Lower lobe of right lung (tissue), 2 donors: ENCODE measurements at regions not wholly inside any gene's neighbourhood (a gene's known extent, or its start where the extent isn't known, plus 50 kb on each side); places are given as distances from the start of the nearest gene placed in this dataset.
A peak's percentile ranks its signal among the peaks of the same experiment; 100 is the strongest.
"Not testable (repeated sequence)": the region's sequence is repeated elsewhere in the genome, so short reads cannot be mapped to it uniquely, and the experiment has no call there.

Experiments used
- ATAC-seq, 2 donors: fragments of 200-7000 bp; cut with Tn5 transposase; one replicate each; pipeline ENCODE4 v1.9.1; 2020 to 2022; ENCODE audit warnings: mild to moderate bottlenecking in 2 of 2, moderate library complexity in 2 of 2
- DNase-seq: peaks from one replicate; pipeline ENCODE4 v3.0.0-alpha.2; 2020
- H3K27ac ChIP-seq: fragments of 200-600 bp; one replicate; pipeline ENCODE4 v1.8.0; 2022
- H3K27me3 ChIP-seq: fragments of 200-600 bp; one replicate; pipeline ENCODE4 v1.8.0; 2022; ENCODE audit warnings: low read depth
- H3K36me3 ChIP-seq: fragments of 200-600 bp; one replicate; pipeline ENCODE4 v1.8.0; 2022; ENCODE audit warnings: mild to moderate bottlenecking
- H3K4me1 ChIP-seq: fragments of 200-600 bp; one replicate; pipeline ENCODE4 v1.8.0; 2022
- H3K4me3 ChIP-seq: fragments of 200-600 bp; one replicate; pipeline ENCODE4 v1.8.0; 2022; ENCODE audit warnings: mild to moderate bottlenecking
- H3K9me3 ChIP-seq: fragments of 200-600 bp; one replicate; pipeline ENCODE4 v1.8.0; 2022
- intact Hi-C: fragments of 100-400 bp; cut with DNase I; formaldehyde crosslinking; loops from one replicate; pipeline ENCODE4 v1.11.0; 2022
- TF ChIP-seq, protein P1 (sequence below): fragments of 200-600 bp; IDR thresholded peaks from one replicate; pipeline ENCODE4 v1.8.0; 2022; ENCODE audit warnings: antibody characterized with exemption, mild to moderate bottlenecking
- donor health status: DM: no; HTN: yes; CAD: no; lungs with severe emphysema.

DNA sequence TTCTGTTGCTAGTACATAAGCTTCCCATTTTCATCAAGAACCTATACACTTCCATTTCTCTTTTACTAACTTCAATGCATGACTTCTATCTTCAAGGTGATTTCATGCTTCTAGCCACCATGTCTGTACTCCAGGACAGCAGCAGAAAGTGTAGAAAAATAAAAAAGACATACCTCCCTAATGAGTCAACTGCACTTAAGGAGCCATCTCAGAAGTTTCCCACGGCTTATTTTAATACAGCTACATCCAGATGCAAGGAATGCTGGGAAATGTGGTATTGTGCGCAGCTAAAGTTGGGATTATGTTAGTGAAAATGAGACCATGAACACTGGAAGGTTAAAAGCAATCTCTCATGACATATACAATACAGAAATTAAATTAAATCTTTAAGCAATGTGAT lies 264.7 kb upstream of the ZNF322 start:
- H3K9me3 ChIP-seq, DNase-seq, ATAC-seq, intact Hi-C loops, H3K27me3 ChIP-seq, H3K27ac ChIP-seq, H3K4me1 ChIP-seq, H3K4me3 ChIP-seq, H3K36me3 ChIP-seq: not testable (repeated sequence)

DNA sequence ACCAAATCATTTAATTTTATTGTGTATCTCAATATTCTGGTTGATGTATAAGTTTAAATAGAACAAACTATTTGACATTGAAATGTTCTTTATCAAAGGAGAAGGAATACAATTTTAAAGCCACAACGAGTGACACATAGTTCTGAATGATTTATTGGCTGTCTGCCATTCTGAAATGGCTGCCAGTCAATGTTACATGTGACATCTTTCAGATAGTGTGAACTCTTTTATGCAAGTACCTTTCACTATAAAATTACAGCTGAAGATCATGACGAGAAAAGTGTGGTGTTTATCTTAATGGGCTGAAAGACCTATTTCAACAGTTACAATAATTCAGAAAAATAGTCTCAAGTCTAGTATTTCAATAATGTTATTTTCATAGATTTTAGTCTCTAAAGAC lies 268.6 kb upstream of the ZNF322 start:
- H3K36me3 ChIP-seq, H3K27ac ChIP-seq, intact Hi-C loops, DNase-seq, H3K4me1 ChIP-seq, ATAC-seq, H3K4me3 ChIP-seq, H3K27me3 ChIP-seq, H3K9me3 ChIP-seq: not testable (repeated sequence)

DNA sequence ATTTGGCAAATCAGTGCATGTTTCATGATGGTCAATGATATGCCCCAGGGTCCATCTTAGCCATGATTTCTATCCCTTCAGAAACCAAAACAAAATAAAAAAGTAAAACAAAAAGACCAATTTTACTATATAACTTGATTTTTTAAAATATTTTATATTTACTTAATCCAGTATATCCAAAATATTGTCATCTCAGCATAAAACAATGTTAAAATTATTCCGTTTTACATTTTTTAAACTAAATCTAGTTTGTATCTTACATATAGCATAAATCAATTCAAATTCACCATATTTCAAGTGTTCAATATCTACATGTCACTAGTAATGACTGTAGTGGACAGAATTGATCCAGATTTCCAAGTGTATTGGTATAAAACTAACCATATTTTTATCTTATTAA lies 277.7 kb upstream of the ZNF322 start:
- ATAC-seq, H3K4me3 ChIP-seq, H3K9me3 ChIP-seq, intact Hi-C loops, H3K4me1 ChIP-seq, H3K27ac ChIP-seq, H3K36me3 ChIP-seq, H3K27me3 ChIP-seq, DNase-seq: not testable (repeated sequence)

DNA sequence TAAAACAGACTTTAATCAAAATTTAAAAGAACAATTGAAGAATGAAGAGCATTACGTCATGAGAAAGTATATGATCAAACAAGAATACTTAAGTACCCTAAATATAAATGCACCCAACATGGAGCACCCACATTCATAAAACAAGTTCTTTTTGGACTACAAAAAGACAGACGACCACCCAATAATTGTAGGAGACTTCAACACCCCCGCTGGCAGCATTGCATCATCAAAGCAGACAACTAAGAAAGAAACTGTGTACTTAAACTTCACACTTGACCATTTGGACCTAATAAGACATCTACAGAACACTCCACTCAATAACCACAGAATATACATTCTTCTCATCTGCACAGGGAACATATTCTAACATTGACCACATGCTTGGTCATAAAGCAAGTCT lies 291.7 kb upstream of the ZNF322 start:
- H3K36me3 ChIP-seq, H3K27me3 ChIP-seq, DNase-seq, H3K4me1 ChIP-seq, ATAC-seq, H3K9me3 ChIP-seq, H3K4me3 ChIP-seq, H3K27ac ChIP-seq, intact Hi-C loops: not testable (repeated sequence)

DNA sequence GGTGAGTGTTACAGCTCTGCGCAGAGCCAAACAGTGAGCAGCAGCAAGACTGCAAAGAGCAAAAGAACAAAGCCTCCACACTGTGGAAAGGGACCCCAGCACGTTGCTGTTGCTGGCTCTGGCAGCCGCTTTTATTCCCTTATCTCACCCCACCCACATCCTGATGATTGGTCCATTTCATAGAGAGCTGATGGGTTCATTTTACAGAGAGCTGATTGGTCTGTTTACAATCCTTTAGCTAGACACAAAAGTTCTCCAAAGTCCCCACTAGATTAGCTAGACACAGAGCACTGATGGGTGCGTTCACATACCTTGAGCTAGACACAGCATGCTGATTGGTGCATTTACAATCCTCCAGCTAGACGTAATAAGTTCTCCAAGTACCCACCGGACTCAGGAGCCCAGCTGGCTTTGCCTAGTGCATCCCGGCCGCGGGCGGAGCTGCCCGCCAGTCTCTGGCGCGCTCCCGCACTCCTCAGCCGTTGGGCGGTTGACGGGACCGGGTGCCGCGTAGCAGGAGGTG lies 291.4 kb upstream of the PRSS16 start:
- H3K27me3 ChIP-seq, H3K9me3 ChIP-seq, H3K36me3 ChIP-seq, ATAC-seq, intact Hi-C loops, H3K4me1 ChIP-seq: not testable (repeated sequence)
- Histone ChIP-seq H3K4me3 (peak overlapping the region; percentile 62), H3K27ac (peak overlapping the region; percentile 85)
- DNase-seq = peak; percentile 32

DNA sequence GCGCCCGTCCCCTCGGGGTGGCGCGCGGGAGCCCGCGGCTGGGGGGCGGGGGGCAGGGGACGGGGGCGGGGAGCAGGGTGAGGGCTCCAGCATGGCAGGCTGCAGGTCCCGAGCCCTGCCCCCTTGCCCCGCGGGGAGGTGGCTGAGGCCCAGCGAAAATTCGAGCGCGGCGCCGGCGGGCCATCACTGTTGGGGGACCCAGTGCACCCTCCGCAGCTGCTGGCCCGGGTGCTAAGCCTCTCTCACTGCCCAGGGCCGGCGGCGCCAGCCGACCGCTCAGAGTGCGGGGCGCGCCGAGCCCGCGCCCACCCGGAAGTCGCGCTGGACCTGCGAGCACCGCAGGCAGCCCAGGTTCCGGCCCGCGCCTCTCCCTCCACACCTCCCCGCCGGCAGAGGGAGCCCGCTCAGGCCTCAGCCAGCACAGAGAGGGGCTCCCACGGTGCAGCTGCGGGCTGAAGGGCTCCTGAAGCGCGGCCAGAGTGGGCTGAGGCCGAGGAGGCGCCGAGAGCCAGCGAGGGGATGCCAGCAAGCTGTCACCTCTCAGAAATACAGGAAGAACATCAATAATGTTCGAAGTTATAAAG lies 290.8 kb upstream of the PRSS16 start:
- H3K9me3 ChIP-seq, intact Hi-C loops, H3K27me3 ChIP-seq, H3K36me3 ChIP-seq, H3K4me1 ChIP-seq: not testable (repeated sequence)
- Histone ChIP-seq H3K27ac (peak overlapping the region; percentile 85), H3K4me3 (peak overlapping the region; percentile 62)
- DNase-seq (peak; percentile 87), ATAC-seq (peak; percentile 62 to 94)
- TF ChIP-seq, protein P1, sequence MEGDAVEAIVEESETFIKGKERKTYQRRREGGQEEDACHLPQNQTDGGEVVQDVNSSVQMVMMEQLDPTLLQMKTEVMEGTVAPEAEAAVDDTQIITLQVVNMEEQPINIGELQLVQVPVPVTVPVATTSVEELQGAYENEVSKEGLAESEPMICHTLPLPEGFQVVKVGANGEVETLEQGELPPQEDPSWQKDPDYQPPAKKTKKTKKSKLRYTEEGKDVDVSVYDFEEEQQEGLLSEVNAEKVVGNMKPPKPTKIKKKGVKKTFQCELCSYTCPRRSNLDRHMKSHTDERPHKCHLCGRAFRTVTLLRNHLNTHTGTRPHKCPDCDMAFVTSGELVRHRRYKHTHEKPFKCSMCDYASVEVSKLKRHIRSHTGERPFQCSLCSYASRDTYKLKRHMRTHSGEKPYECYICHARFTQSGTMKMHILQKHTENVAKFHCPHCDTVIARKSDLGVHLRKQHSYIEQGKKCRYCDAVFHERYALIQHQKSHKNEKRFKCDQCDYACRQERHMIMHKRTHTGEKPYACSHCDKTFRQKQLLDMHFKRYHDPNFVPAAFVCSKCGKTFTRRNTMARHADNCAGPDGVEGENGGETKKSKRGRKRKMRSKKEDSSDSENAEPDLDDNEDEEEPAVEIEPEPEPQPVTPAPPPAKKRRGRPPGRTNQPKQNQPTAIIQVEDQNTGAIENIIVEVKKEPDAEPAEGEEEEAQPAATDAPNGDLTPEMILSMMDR = peak; percentile 63

DNA sequence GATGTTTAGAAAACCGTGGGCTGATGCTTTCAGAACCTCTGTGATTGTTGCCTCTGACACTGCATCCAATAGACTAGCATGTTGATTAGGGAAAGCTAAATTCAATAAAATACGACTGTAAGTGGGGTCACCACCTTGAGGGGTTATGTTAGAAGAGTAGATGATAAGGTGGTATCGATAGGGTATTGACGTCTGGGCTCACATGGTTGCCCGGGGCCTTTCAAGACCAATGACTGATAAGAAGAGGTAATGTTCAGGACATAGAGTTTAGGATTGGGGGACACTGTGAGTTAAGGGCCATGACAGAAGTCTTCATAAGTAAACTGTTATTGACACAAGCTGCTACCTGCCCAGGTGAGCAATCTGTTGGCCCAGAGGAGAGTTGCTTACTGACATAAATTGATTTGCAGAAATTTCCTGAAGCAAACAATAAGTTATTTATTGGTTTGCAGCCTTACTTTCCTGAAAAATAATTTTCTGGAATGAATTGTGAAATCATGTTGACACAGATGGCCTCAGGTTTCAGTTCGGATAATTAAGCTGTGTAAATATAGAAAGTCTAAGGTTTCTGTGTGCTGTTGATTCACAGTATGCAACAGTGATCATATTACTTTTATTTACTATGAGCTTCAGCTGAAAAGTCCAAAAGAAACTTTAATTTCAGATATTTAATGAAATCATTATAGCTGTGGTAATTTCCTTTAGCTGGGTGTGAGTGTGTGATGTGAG lies 289.9 kb upstream of the PRSS16 start:
- ATAC-seq, DNase-seq, H3K36me3 ChIP-seq, H3K9me3 ChIP-seq, H3K27me3 ChIP-seq, H3K4me1 ChIP-seq, intact Hi-C loops: not testable (repeated sequence)
- Histone ChIP-seq H3K27ac (peak overlapping the region; percentile 85), H3K4me3 (peak overlapping the region; percentile 62)

DNA sequence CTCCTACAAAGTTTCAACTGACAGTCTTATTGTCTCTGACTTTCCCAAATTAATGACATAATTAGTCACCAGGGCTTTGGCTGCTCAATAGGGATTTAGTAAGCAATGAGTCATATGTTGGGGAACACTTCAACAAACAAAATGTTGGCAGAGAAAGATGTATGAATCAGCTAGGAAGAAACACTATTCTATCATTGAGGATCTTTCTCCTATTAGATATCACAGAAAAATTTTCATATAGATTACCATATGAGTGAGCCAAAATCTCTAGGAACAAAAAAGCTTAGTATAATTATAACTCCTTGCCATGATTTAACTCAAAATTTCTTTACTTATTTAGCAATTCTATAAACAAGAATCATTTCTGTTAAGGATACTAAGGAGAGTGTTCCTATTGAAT lies 286.3 kb upstream of the PRSS16 start:
- ATAC-seq, H3K27ac ChIP-seq, H3K4me1 ChIP-seq, H3K27me3 ChIP-seq, H3K9me3 ChIP-seq, H3K4me3 ChIP-seq, intact Hi-C loops, DNase-seq, H3K36me3 ChIP-seq: not testable (repeated sequence)

DNA sequence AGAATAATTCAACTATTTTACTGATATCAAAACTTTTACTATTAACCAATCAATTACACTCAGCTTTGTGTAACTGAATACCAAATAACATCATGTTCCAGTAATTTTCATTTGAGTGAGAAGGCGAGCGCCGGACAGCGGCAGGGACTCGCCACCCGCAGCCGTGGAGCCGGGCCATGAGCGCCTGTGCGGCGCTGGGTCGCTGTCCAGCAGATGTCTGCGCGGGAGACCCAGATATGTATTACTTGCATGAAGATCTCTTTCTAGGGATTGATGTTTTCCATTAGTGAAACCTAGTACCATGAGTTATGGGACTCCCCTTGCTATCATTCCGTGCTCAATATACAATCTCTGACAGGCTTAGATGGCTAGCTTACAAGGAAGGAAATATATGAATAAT lies 245.1 kb upstream of the PRSS16 start:
- no peak overlapping the region for H3K27ac ChIP-seq
- no peaks in the 10 kb centered on the region for H3K9me3 ChIP-seq
- H3K4me1 ChIP-seq = no peaks in the 10 kb centered on the region
- H3K27me3 ChIP-seq = no peaks in the 10 kb centered on the region
- ATAC-seq = no peak
- H3K4me3 ChIP-seq = no peak overlapping the region
- no peaks in the 10 kb centered on the region for H3K36me3 ChIP-seq
- intact Hi-C loops = no loop called here
- no peak for DNase-seq
- TF ChIP-seq, protein P1 = no peak
